AG08395 (cell line): ENCODE measurements at regions not wholly inside any gene's neighbourhood (a gene's known extent, or its start where the extent isn't known, plus 50 kb on each side); places are given as distances from the start of the nearest gene placed in this dataset.

Experiments used
- DNase-seq: peaks from one replicate; pipeline ENCODE4 v3.0.0; 2012; ENCODE audit warnings: mixed read lengths, low spot score

DNA sequence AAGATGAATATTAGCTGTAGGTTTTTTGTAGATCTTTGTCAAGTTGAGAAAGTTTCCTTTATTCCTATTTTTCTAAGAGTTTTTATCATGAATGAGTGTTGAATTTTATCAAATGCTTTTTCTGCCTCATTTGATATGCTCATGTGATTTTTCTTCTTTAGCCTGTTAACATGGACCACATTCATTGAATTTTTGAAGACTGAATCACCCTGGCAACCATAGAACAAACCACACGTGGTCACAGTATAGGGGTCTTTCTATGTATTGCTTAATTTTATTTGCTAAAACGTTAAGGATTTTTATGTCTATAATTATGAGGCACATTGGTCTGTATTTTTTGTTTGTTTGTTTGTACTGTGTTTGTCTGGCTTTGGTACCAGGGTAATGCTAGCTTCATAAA lies 201.7 kb upstream of the CWC22 start:
- peak; percentile 38 for DNase-seq

DNA sequence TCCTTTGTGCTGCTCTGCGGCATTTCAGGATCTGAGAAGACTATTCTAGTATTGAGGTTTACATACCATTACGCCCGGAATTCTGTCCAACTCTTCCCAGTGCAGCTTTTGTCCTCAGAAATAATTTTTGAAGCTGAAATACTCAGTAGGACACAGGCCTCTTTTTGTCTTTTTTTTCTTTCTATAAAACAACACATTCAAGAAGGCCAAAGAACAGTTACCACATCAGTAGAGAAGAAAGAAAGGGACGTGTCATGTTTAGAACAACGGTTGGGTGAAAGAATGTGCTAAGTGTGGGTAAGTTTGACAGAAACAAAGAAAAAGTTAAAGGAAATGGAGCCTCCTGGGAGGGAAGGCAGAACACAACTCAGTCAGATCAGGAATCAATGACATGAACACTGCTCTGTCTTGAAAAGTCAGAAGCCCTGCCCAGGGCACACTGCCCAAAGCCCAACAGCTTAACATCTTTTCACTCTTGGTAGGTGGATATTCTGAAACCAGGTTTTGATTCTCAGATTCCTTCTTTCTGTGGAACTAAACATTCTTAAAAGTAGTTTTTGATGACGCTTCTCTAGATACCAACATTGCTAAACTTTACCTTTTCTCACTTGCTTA lies 198.6 kb upstream of the CWC22 start:
- no peak for DNase-seq

DNA sequence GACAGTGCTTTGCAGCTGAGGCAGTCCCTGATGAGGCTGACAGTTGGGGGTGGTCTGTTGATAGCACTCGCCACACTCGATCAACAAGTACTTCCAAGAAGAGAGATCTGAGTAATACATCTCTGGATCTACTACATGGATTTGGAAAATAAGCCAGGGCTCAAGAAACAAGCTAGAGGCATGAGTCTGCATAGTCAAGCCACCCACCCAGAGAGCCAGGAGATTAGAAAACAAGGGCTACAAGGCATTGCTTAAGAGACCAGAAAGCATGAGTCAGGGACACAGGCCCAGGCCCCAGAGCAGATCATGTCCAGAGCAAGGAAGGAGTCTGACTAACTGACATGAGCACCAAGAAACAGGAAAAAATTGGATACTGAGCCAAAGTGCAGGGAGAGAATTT lies 196.9 kb upstream of the CWC22 start:
- DNase-seq = peak; percentile 67

DNA sequence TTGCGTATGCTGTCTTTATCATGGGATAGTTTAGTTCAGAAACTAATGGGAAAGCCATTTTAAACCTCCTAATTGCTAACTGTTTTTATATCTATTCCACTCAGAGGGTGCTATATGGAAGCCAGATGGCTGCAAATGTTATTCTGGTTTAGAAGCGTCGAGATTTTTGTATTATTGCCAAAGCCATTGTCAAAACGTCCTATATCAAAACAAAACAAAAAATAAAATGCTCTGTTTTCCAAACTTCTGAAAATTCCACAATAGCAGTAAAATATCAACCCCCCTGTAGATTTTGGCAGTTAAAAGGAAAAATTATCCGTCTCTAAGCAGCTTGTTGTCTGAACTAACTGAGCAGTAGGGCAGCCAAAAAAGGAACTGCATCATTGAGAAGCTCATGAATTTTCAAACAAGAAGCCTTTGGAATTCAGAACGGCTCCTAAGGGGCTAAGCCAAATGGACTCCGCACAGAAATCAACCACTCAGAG lies 195.4 kb upstream of the CWC22 start:
- DNase-seq = peak; percentile 30

DNA sequence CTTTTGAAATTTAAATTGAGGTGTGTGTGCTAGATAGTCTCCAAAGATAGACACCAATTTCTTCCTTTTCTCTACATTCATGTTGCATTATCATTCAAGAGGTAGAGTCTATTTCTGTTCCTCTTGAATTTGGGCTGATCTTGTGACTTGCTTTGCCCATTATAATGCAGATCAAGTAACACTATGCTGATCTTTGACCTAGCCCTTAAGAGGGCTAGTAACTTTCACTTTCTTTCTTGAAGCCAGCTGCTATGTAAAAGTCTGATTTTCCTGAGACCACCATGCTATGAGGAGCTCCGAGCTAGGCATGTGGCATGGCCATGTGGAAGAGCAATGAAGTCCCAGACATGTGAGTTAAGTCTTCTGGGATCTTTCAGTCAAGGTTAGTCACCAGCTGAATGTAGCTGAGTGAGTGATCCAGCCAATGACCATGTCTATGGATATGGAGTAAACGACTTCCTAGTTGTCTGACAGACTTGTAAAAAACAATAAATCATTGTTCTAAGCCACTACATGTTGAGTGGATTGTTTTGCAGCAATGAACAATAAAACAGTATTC lies 189.4 kb upstream of the CWC22 start:
- no peak for DNase-seq

DNA sequence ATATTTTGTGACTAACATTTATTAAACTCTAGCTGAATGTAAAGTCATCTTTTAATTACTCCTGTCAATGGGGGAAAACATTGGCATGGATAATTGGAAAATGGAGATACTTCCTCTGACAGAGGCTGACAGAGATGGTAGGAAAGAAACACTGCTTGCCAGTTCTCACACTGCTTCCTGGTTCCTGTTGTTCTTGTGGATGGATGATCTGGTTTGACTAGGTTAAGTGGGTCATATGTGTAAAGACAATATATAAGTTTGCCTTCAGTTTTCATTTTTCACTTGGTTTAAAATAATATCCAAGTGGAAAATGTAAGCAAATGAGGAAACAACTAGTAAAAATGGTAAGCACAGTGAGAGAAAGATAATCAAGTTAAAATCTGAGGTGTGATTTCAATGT lies 188.8 kb upstream of the CWC22 start:
- no peak for DNase-seq

DNA sequence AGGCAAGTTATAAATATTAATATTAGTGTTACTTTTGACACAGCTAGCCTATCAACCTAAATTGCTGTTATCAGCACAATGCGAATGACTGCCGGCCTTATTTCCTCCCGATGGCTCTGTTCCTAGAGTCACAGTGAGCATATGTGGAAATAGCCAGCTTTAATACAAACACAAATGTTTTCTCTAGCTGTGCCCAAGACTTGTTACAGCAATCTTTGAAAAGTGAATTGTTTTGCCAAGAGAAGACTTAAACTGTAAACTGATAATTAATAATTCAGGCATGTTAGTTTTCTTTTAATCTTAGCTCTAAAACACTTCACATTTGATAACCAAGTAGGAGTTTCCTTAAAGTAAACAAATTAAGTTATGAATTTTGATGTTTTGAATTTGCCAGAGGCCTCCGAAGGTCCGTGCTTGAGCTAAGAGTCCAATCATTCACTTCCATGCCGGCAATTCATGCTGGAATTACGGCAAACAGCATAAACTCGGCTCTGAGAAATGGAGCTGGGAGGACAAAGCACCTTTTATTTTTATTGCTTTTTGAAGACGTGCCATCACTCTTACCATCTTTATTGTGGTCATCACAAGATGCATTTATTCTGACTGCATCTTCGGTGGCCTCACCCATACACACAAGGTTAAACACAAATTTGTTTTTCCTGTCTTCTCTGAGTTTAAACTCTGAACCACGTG lies 184.5 kb upstream of the CWC22 start:
- no peak for DNase-seq

DNA sequence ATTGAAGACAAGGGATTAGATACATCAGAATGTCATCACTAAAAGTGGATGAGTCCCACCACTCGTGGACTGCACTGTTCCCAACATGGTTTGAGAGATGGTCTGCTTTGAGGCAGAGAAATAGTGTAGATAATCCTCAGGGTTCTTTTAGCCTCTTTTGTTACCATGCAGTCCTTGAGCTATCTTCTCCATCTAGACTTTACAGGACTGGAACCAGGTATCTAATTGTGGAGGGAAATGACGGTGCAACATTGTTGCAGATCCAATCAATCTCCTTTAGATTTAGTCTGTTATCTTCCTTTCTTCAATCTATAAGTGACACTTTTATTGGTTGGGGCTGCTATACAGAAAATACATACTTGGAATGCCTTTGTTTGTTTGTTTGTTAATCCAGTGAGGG lies 183.8 kb upstream of the CWC22 start:
- no peak for DNase-seq

DNA sequence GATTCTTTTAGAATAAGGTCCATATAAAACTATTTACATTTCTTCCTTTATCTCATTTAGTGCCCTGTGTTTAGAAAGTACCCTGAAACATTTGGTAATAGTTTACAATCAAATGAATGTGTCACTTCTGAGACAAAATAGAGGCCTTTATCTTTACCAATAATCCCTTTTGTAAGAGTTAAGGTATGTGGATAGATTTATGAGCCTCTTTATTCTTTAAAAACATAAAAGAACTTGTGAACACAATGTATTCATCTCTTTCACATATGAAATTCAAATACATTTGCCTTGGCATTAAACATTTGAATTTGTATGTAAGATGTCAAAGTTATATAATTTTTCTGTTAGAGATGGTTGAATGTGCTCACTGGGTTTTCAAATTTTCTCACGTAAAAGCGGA lies 180.5 kb upstream of the CWC22 start:
- DNase-seq = no peak

DNA sequence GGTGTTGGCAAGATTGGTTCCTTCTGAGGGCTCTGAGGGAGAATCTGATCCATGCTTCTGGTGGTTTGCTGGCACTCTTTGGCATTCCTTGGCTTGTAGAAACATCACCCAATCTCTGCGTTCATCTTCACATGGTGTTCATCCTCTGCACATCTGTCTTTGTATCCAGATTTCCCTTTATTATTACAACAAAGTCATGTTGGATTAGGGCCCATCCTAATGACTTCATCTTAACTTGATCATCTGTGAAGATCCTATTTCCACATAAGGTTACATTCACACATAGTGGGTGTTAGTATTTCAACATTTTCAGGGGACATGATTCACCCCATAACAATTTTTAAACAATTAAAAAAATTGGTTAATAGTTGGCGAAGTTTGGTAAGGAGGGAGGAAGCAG lies 177.4 kb upstream of the CWC22 start:
- no peak for DNase-seq

DNA sequence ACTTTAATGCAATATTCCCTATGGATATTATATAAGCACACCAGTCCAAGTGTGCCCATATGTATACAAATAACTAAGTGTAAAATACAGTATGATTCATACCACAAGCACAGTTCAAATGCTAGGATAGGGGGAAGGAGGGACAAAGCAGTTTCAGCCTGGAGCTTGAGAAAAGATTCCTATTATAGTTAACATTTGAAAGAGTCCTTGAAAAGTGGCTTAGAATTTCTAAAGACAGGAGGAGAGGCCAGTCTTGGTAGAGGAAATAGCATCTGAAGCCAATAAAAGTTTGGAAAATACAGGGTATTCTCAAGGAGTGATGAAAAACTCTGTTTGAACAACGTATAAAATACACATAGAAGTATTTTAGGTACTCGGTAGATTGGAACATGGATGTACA lies 173.4 kb upstream of the CWC22 start:
- no peak for DNase-seq

DNA sequence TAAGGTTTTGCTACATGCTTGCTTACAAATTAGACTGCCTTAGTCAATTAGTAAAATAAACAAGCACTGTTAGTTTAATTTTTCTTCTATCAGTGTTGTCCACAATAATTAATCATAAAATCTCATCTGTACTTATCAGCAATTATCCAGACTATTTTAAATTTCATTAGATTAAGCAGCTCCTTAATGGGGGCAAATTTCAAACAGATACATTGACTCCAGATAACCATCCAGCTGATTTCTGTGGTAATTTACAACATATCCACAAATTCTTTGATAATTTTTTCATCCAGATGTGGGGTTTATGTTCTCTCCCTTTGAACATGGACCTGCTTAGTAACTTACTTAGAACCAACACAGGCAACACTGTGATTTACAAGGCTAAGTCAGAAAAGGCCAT lies 170.4 kb upstream of the CWC22 start:
- DNase-seq = no peak

DNA sequence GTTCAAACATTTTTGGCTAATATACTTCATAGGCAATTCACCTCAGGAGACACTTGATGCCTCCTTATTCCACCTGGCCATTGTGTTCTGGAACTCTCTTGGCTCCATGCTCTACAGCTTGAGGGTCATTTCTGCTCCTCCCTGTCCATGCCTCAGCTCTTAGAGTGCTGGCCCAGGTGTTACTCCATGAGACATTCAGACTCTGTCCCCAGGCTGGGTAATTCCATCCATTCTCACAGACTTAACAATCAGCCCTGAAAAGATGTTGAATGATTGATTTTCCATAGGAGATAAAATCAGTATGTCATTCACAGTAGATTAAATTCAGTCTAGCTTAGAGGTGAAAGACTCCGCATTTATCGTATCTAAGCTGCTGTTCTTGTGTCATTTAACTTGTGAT lies 168.6 kb upstream of the CWC22 start:
- no peak for DNase-seq

DNA sequence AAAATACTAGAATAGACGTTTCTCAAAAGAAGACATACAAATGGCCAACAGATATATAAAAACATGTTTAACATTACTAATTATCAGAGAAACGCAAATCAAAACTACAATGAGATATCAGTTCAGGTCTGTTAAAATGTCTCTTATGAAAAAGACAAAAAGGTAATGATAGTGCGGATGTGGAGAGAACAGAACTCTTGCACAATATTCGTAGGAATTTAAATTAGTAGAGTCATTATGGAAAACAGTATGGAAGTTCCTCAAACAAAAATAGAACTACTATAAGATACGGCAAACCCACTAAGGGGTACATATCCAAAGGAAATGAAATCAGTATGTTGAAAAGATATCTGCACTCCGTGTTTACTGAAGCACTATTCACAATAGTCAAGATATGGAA lies 167.5 kb upstream of the CWC22 start:
- no peak for DNase-seq

DNA sequence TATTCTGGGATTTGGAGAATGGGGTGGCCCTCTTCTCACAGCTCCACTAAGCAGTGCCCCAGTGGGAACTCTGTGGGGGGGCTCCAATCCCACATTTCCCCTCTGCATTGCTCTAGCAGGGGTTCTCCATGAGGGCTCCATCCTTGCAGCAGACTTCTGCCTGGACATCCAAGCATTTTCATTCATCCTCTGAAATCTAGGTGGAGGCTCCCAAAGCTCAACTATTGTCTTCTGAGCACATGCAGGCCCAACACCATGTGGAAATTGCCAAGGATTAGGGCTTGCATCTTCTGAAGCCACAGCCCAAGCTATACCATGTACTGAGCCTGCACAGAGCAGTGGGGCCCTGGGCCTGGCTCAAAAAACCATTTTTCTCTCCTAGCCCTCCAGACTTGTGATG lies 162.4 kb upstream of the CWC22 start:
- no peak for DNase-seq

DNA sequence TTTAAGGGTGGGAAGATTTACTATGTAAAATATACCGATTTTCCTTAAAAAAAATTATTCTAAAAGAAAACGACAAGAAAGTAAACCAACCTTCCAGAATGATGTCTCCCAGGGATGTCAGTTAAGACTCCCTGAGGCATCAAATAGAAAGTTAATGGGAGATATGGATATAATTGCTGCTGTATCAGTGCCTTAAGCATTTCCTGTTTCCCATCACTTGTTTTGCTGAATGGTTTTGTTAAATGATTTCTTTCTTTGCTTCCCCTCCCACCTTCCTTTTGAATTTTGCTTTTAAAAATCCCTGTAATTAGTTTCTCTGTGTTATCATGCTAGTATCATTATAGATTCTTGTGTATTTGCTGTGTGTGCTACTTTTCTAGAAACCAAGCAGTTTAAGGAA lies 154.3 kb upstream of the CWC22 start:
- DNase-seq = no peak

DNA sequence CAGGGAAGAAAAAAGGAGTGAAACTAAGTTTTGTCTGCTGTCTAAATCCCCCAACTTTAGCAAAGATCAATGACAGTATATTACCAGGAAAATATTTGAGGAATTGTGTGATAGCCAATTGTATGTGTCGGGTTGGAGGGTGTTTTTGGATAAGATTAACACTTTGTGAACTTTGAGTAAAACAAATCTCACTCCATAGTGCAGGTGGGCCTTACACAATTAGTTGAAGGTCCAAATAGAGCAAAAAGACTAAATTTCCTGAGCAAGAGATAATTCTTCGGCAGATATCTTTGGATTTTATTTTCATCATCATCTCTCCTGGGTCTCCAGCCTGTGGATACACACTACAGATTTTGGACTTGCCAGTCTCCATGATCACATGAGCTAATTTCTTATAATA lies 152.8 kb upstream of the CWC22 start:
- DNase-seq = no peak

DNA sequence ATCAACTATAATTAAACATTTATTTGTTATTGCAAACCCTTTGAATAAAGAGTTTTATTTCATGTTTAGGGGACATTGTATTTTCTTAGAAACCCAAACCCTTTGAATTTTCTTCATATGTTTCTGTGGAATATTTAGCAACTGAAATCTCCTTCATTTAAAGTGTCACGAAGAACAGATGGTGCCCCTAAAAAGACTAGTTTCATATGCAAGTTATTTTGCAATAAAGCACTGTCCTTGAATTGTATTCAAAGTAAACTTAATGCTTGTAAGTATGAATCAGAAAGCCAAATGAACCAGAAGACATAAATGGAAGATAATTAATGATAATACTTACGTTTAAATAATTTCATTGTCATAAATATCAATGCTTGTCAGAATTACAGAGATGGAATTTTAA lies 151.9 kb upstream of the CWC22 start:
- no peak for DNase-seq

DNA sequence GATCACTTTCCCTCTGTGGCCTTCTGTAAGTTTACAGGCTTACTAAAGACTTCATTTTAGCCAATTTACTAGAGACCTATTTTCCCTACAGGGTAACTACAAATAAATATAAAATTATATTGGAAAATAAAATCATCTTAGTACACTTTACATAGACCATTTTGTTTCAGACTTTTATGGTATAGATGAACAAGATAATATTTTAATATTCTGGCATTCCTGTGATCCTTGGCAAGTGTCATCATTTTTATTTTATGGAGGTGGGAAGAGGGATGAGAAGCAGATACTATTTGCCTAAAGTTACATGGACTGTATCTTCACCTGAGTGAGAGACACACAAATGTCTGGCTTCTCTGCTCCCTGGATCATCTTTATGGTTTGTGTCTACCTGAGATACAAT lies 149.6 kb upstream of the CWC22 start:
- no peak for DNase-seq

DNA sequence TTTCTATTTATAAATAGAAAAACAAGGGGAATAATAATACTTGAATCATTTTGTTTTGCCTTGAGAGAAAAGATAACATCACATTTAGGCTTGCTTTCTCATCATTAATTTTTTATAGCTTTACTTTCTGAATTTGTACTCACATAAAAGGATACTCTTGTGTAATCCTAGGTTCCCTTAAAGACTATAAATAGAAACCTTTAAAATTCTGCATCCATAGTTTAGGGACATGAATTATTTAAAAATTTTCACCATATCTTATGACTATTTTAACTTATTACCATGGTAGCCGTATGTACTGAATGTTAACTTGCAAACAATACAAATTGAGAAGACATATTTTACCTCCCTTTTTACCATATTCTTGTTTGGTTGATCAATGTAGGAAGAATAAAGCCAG lies 143.5 kb upstream of the CWC22 start:
- no peak for DNase-seq

DNA sequence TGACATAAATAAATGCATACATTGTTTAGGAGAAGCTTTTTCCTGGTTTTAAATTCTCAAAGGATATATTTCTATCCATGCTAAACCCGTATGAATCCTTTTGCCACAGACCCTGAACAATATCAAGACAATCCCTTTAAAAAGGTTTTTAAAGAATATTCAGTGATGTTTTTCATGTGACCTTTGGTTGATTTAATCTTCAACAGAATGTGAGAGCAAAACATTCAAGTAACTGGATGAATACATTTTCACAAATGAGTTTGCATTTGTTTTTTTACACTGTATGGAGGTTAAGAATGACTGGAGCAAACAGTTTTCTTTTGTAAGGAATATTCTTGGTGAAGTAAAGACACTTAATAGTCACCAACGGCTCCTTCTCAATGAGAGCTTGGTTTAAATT lies 139.4 kb upstream of the CWC22 start:
- no peak for DNase-seq

DNA sequence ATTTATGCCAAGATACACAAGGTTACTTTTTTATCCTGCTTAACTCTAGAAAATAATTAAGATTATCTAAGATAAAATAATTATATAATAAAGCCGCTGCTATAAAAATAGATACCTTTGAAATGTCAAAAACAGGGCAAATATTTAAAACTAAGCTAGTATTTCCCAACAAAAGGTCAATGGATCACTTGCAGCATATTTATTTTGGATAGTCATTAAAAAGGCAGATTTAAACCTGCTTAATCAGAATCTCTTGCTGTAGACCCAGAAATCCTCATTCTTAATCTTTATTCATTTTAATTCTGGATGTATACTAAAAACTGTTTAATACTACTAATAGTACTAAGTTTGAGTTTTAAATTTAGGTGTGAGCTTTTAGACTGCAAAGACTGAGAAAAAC lies 139.0 kb upstream of the CWC22 start:
- DNase-seq = no peak

DNA sequence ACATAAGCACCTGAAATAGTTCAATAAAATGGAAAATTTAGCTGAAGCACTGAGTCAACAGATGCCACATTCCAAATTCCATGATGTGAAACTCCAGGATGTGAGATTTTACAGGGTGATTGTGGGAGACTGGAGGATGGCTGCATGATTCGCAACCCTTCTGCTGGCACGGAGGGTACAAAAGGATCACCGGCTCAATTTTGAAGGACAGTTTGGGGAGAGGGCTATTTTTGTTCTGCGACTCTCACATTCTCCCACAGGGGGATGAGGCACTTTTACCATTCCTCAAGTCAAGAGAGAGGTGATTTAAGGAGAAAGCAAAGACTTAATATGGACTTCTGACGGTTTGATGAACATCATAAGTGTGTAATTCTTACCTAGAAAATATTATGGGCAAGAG lies 138.1 kb upstream of the CWC22 start:
- no peak for DNase-seq

DNA sequence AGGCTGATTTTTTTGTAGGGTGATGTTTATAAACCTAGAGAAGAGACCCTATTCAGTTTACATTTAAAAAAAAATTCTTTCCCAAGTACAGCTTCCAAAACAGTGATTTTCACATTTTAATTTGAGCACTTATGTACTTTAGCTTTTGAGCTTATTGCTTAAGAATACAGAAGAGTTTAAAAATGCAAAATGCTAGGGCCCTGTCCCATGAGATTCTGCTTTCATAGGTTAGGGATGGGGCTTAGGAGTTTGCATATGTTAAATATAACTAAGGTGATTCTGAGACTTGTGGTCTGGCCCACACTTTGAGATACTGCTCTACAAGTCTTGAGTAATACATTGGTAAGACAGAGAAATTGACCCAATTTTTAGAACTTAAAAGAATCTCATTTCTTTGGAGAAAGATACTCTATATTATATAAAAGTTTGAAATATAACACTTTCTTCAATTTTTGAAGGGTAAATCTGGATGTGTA lies 137.3 kb upstream of the CWC22 start:
- no peak for DNase-seq
